ENCODE measurements at regions not wholly inside any gene's neighbourhood (a gene's known extent, or its start where the extent isn't known, plus 50 kb on each side); places are given as distances from the start of the nearest gene placed in this dataset.

DNA sequence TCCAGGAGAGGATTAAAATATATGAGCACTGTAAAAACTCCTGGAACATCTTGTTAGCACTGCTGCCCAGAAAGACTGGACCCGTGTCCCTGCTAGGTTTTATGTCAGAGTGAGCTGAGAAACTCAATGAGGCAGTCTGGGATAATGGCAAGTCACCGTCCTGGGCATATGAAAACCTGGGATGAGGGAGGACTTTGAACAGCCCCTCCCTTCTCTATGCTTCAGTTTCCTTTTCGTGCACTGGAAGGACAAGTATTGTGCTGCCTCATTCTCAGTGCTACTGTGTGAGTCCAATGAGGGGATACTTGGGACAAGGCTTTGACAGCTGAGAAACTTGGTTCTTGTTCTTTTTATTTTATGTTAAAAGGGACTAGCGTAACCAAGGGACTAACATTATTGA lies 143.0 kb upstream of the SHB start:
- TF ChIP-seq CHD2 (IDR thresholded peaks at IDR 0.05; ENCODE audit: low read length, partially characterized antibody) (no peak), ESRRA (IDR thresholded peaks at IDR 0.05; ENCODE audit: borderline replicate concordance, low read length) (no peak), JUN (IDR thresholded peaks at IDR 0.05) (no peak), CHD4 (IDR thresholded peaks at IDR 0.05; ENCODE audit: borderline replicate concordance) (no peak), ZC3H11A (IDR thresholded peaks at IDR 0.05) (no peak)

Data from A549 (cell line).